Ammon's horn (tissue), 1 donor: ENCODE measurements at regions not wholly inside any gene's neighbourhood (a gene's known extent, or its start where the extent isn't known, plus 50 kb on each side); places are given as distances from the start of the nearest gene placed in this dataset.
A peak's percentile ranks its signal among the peaks of the same experiment; 100 is the strongest.

Source experiments
- DNase-seq: peaks from one replicate; pipeline ENCODE4 v3.0.0-alpha.2; 2016; ENCODE audit warnings: low spot score

GRCh38 chr7:98040626-98041360, 50.8 kb upstream of the OCM2 start:
- peak; percentile 27 for DNase-seq

GRCh38 chr7:98046816-98047215, 56.8 kb upstream of the OCM2 start:
- DNase-seq: no peak

- no peak for DNase-seq
These were observed 57.6 kb upstream of the LMTK2 start for GRCh38 chr7:98049034-98049433.

- no peak for DNase-seq
These were observed 55.4 kb upstream of the LMTK2 start for GRCh38 chr7:98051118-98051744.

GRCh38 chr7:98054585-98054984, 52.1 kb upstream of the LMTK2 start:
- DNase-seq: no peak

- DNase-seq: no peak
These were observed 50.1 kb upstream of the LMTK2 start for GRCh38 chr7:98056580-98056979.
